DOHH2 (cell line): ENCODE measurements at regions not wholly inside any gene's neighbourhood (a gene's known extent, or its start where the extent isn't known, plus 50 kb on each side); places are given as distances from the start of the nearest gene placed in this dataset.

Experiments
- H3F3A ChIP-seq: fragments of 200-600 bp; sonication (generic), shearing (Covaris generic); 2 replicates; pipeline ENCODE4 v1.6.0; 2016; ENCODE audit warnings: antibody characterized with exemption, mild to moderate bottlenecking; ENCODE audit not compliant: control insufficient read depth, insufficient read depth
- H3K27ac ChIP-seq: fragments of 200-600 bp; sonication (generic); 2 replicates; pipeline ENCODE4 v1.5.1; 2014; ENCODE audit warnings: low read depth, mild to moderate bottlenecking, low read length, moderate library complexity
- H3K27me3 ChIP-seq: fragments of 200-600 bp; sonication (generic); 2 replicates; pipeline ENCODE4 v1.6.1; 2014; ENCODE audit warnings: mild to moderate bottlenecking, low read length, mixed read lengths; ENCODE audit not compliant: control insufficient read depth
- H3K36me3 ChIP-seq: fragments of 200-600 bp; sonication (generic); 2 replicates; pipeline ENCODE4 v1.6.1; 2014; ENCODE audit warnings: mild to moderate bottlenecking, low read length, moderate library complexity, mixed read lengths; ENCODE audit not compliant: control insufficient read depth
- H3K4me1 ChIP-seq: fragments of 200-600 bp; sonication (generic); 2 replicates; pipeline ENCODE4 v1.6.1; 2014; ENCODE audit warnings: mild to moderate bottlenecking, low read length, mixed read lengths; ENCODE audit not compliant: control insufficient read depth
- H3K4me2 ChIP-seq: fragments of 200-600 bp; sonication (generic); 2 replicates; pipeline ENCODE4 v1.6.0; 2014; ENCODE audit warnings: mild to moderate bottlenecking, low read length, moderate library complexity
- H3K4me3 ChIP-seq: fragments of 200-600 bp; sonication (generic); 2 replicates; pipeline ENCODE4 v1.5.1; 2014; ENCODE audit warnings: mild to moderate bottlenecking, low read length, mixed read lengths
- H3K79me2 ChIP-seq: fragments of 200-600 bp; sonication (generic); 2 replicates; pipeline ENCODE4 v1.6.1; 2014; ENCODE audit warnings: mild to moderate bottlenecking, low read length, mixed read lengths; ENCODE audit not compliant: control insufficient read depth
- H3K9me2 ChIP-seq: fragments of 200-600 bp; sonication (generic); replicated peaks from 2 replicates; pipeline ENCODE4 v1.6.1; 2014; ENCODE audit warnings: mild to moderate bottlenecking, low read length, mixed read lengths; ENCODE audit not compliant: control insufficient read depth
- H3K9me3 ChIP-seq: fragments of 200-600 bp; sonication (generic); 2 replicates; pipeline ENCODE4 v1.6.1; 2014; ENCODE audit warnings: antibody characterized with exemption, low read length, mixed read lengths; ENCODE audit not compliant: control insufficient read depth, insufficient read depth
- H4K20me1 ChIP-seq: fragments of 200-600 bp; sonication (generic); 2 replicates; pipeline ENCODE4 v1.6.0; 2014; ENCODE audit warnings: low read depth, mild to moderate bottlenecking, antibody characterized with exemption, low read length, moderate library complexity; ENCODE audit not compliant: control insufficient read depth, insufficient read depth
- EZH2phosphoT487 ChIP-seq: fragments of 200-600 bp; sonication (generic); IDR thresholded peaks from 2 replicates; pipeline ENCODE4 v1.6.1; 2017; ENCODE audit warnings: borderline replicate concordance, mild to moderate bottlenecking, antibody characterized with exemption, low read length, moderate library complexity, mixed read lengths
- TF ChIP-seq, protein P1 (sequence below): fragments of 200-600 bp; sonication (generic); IDR thresholded peaks from one replicate; pipeline ENCODE4 v1.5.1; 2014; ENCODE audit warnings: antibody characterized with exemption, mild to moderate bottlenecking, low read depth, low read length; ENCODE audit not compliant: poor library complexity, severe bottlenecking

DNA sequence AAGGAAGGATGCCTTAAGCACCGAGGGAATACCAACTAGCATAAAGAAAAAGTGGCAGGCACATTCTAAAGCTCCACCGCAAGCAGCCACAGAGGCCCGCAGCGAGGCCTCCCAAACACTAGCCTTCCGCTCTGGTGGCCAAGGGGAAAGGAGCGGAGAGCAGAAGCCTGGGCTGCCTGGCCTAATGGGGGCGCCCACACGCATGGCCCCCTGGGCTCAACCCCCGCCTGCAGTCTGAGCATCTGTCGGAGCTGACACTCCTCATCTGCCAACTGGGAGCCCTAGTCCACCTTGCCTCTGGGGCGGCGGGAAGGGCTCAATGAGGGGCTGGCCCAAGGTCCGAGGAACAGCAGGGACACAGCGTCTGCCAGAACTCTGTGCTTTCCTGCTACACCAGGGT is 50.1 kb upstream of the WNT11 start:
- Histone ChIP-seq H3F3A (no peaks in the 10 kb centered on the region), H3K27me3 (peaks cover 11% of the 10 kb centered on the region; the same call in 1 of the 2 replicates), H3K4me3 (no peak overlapping the region), H3K27ac (no peak overlapping the region), H3K9me2 (no peaks in the 10 kb centered on the region), H3K4me2 (no peak overlapping the region), H4K20me1 (no peaks in the 10 kb centered on the region), H3K36me3 (no peaks in the 10 kb centered on the region), H3K4me1 (no peaks in the 10 kb centered on the region), H3K79me2 (no peaks in the 10 kb centered on the region), H3K9me3 (peaks cover under 1% of the 10 kb centered on the region)
- TF ChIP-seq, protein P1, sequence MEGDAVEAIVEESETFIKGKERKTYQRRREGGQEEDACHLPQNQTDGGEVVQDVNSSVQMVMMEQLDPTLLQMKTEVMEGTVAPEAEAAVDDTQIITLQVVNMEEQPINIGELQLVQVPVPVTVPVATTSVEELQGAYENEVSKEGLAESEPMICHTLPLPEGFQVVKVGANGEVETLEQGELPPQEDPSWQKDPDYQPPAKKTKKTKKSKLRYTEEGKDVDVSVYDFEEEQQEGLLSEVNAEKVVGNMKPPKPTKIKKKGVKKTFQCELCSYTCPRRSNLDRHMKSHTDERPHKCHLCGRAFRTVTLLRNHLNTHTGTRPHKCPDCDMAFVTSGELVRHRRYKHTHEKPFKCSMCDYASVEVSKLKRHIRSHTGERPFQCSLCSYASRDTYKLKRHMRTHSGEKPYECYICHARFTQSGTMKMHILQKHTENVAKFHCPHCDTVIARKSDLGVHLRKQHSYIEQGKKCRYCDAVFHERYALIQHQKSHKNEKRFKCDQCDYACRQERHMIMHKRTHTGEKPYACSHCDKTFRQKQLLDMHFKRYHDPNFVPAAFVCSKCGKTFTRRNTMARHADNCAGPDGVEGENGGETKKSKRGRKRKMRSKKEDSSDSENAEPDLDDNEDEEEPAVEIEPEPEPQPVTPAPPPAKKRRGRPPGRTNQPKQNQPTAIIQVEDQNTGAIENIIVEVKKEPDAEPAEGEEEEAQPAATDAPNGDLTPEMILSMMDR = no peak
- no peak for TF ChIP-seq EZH2phosphoT487
